K562 (cell line): ENCODE measurements at regions not wholly inside any gene's neighbourhood (a gene's known extent, or its start where the extent isn't known, plus 50 kb on each side); places are given as distances from the start of the nearest gene placed in this dataset.

Experiments
- CHD2 ChIP-seq: IDR thresholded peaks from 2 replicates; pipeline ENCODE4 v1.6.1; 2011; ENCODE audit warnings: low read depth, low read length
- CTCF ChIP-seq, 3 experiments: IDR thresholded peaks in 2 of 3; conservative IDR thresholded peaks in 1 of 3; 2 replicates each; pipeline ENCODE4 v1.5.1; 2011 to 2012; ENCODE audit warnings: low read length in 3 of 3, mild to moderate bottlenecking in 3 of 3, control low read depth in 2 of 3, improper control_type of control experiment in 1 of 3, inconsistent platforms in 1 of 3, low read depth in 1 of 3, mixed read lengths in 1 of 3, moderate library complexity in 1 of 3; ENCODE audit not compliant: insufficient read depth in 2 of 3
- HNRNPUL1 ChIP-seq: fragments of 200-400 bp; formaldehyde crosslinking; IDR thresholded peaks from 2 replicates; pipeline ENCODE4 v1.6.1; 2017; ENCODE audit warnings: low read length
- MXI1 ChIP-seq: IDR thresholded peaks from 2 replicates; pipeline ENCODE4 v1.6.1; 2011; ENCODE audit warnings: low read depth, mild to moderate bottlenecking, improper control_type of control experiment, low read length
- POLR2G ChIP-seq: fragments of 200-400 bp; formaldehyde crosslinking; IDR thresholded peaks from 2 replicates; pipeline ENCODE4 v1.6.1; 2017; ENCODE audit warnings: low read depth, mild to moderate bottlenecking, antibody characterized with exemption, low read length, moderate library complexity
- SIN3A ChIP-seq, 2 experiments: fragments of 150-350 bp in 1 of 2; IDR thresholded peaks; 2 replicates each; pipeline ENCODE4 v1.6.1; 2011 to 2016; ENCODE audit warnings: borderline replicate concordance in 2 of 2, low read depth in 2 of 2, low read length in 2 of 2, mild to moderate bottlenecking in 2 of 2, moderate library complexity in 2 of 2; ENCODE audit not compliant: control insufficient read depth in 1 of 2
- SMARCE1 ChIP-seq: fragments of 450-650 bp; IDR thresholded peaks from 2 replicates; pipeline ENCODE4 v1.7.1; 2016; ENCODE audit warnings: mild to moderate bottlenecking
- STAT5B ChIP-seq: fragments of 250-450 bp; sonication (Bioruptor Pico); IDR thresholded peaks from 2 replicates; pipeline ENCODE4 v1.8.0; 2021; ENCODE audit warnings: mild to moderate bottlenecking, inconsistent platforms
- ZBED1 ChIP-seq: IDR thresholded peaks from 2 replicates; pipeline ENCODE4 v1.6.1; 2014
- ZZZ3 ChIP-seq: fragments of 450-650 bp; IDR thresholded peaks from 2 replicates; pipeline ENCODE4 v1.6.1; 2016; ENCODE audit warnings: antibody characterized with exemption, mild to moderate bottlenecking, moderate library complexity

- TF ChIP-seq STAT5B (CRISPR knock-in tag): no peak
- no peak for TF ChIP-seq HNRNPUL1
- no peak for TF ChIP-seq CTCF (IDR thresholded peaks at IDR 0.05 in 2 of 3, conservative IDR thresholded peaks at IDR 0.05 in 1 of 3; ENCODE audit: insufficient read depth in 2 of 3, low read depth in 1 of 3, low read length in 3 of 3)
- TF ChIP-seq CHD2: no peak
- no peak for TF ChIP-seq MXI1
- no peak for TF ChIP-seq SIN3A (IDR thresholded peaks at IDR 0.05; ENCODE audit: borderline replicate concordance in 2 of 2, control insufficient read depth in 1 of 2, low read depth in 2 of 2, low read length in 2 of 2)
- no peak for TF ChIP-seq ZZZ3
- TF ChIP-seq SMARCE1: no peak
- no peak for TF ChIP-seq ZBED1
- no peak for TF ChIP-seq POLR2G
Observed at GRCh38 chr2:217097346-217097745, 237.5 kb upstream of the TNP1 start.
